Astrocyte of the cerebellum (primary cell): ENCODE measurements at regions not wholly inside any gene's neighbourhood (a gene's known extent, or its start where the extent isn't known, plus 50 kb on each side); places are given as distances from the start of the nearest gene placed in this dataset.

Experiments used
- DNase-seq: peaks from one replicate; pipeline ENCODE4 v3.0.0-alpha.2; 2011; ENCODE audit warnings: low read depth
- H3K4me3 ChIP-seq: 2 replicates; pipeline ENCODE4 v1.5.1; 2011; ENCODE audit warnings: mild to moderate bottlenecking, low read depth, low read length, moderate library complexity
- CTCF ChIP-seq: IDR thresholded peaks from 2 replicates; pipeline ENCODE4 v1.5.1; 2012; ENCODE audit warnings: low read length, low read depth, moderate library complexity, mild to moderate bottlenecking; ENCODE audit errors: missing control alignments
- in situ Hi-C: cut with HindIII; loops from 2 replicates; pipeline ENCODE4 v1.10.0; 2017; ENCODE audit warnings: low sequenced_read_pairs

- H3K4me3 ChIP-seq = no peak overlapping the region
- in situ Hi-C loops = no loop called here
- TF ChIP-seq CTCF = no peak
- no peak for DNase-seq
Measured at GRCh38 chr4:130147641-130148040, 1051.7 kb downstream of the C4orf33 start.

- H3K4me3 ChIP-seq = no peak overlapping the region
- in situ Hi-C loops = no loop called here
- TF ChIP-seq CTCF = no peak
- no peak for DNase-seq
Measured at GRCh38 chr4:130154901-130155300, 1058.9 kb downstream of the C4orf33 start.

GRCh38 chr4:130163701-130164100 lies 1067.7 kb downstream of the C4orf33 start:
- TF ChIP-seq CTCF = no peak
- in situ Hi-C loops = no loop called here
- no peak for DNase-seq

GRCh38 chr4:130165381-130165780 lies 1069.4 kb downstream of the C4orf33 start:
- no peak for DNase-seq
- TF ChIP-seq CTCF = no peak
- in situ Hi-C loops = no loop called here
- H3K4me3 ChIP-seq = no peak overlapping the region

More at GRCh38 chr4:130163701-130164100, 1067.7 kb downstream of the C4orf33 start:
- no peak overlapping the region for H3K4me3 ChIP-seq

GRCh38 chr4:130172156-130172555 lies 1076.2 kb downstream of the C4orf33 start:
- TF ChIP-seq CTCF = no peak
- in situ Hi-C loops = no loop called here
- DNase-seq = peak; percentile 22
- H3K4me3 ChIP-seq = no peak overlapping the region

GRCh38 chr4:130178106-130178505 lies 1082.2 kb downstream of the C4orf33 start:
- no peak for DNase-seq
- in situ Hi-C loops = no loop called here
- TF ChIP-seq CTCF = no peak
- no peak overlapping the region for H3K4me3 ChIP-seq

- no peak for DNase-seq
- H3K4me3 ChIP-seq = no peak overlapping the region
- in situ Hi-C loops = no loop called here
- TF ChIP-seq CTCF = no peak
Measured at GRCh38 chr4:130183096-130183495, 1087.1 kb downstream of the C4orf33 start.
